Non-pigmented ciliary epithelial cell (primary cell): ENCODE measurements at regions not wholly inside any gene's neighbourhood (a gene's known extent, or its start where the extent isn't known, plus 50 kb on each side); places are given as distances from the start of the nearest gene placed in this dataset.
"Not testable (repeated sequence)": the region's sequence is repeated elsewhere in the genome, so short reads cannot be mapped to it uniquely, and the experiment has no call there.

Experiments
- DNase-seq: peaks from one replicate; pipeline ENCODE4 v3.0.0-alpha.2; 2010; ENCODE audit warnings: low read depth

DNA sequence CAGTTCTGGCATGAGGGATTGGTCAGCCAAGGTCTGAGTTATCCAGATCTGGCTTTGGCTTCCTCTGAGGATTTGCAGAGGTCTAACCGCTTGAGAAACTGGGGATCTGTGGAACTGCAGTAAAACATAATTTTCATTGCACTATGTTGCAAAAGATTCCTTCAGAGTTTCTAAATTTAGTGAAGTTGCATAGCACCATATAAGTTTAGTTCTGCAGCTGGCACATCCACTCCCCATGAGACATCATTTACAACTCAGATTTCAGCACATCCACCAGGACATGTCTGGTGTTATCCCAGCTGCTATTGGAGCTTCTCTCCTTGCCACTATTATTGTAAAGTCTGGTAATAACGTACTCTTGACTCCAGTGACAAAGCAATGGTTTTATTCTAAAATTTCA is 181.5 kb downstream of the CWF19L2 start:
- no peak for DNase-seq

DNA sequence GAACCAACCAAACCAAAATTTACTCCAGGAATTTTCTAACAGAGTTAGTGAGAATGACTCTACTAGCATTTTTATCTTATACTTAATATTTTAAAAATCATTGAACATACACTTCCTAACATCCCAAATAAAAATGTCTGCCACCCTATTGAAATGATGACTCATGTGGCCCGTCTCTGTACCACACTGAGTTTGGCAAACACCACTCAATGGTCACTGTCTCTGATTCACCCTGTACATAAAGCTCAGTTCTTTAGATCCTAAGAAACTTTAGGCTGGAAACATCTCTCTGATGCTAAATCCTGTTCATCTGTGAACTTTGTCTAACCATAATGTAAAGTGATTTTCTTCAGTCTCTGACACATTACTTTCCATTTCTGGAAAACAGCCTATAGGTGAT is 182.0 kb downstream of the CWF19L2 start:
- no peak for DNase-seq

DNA sequence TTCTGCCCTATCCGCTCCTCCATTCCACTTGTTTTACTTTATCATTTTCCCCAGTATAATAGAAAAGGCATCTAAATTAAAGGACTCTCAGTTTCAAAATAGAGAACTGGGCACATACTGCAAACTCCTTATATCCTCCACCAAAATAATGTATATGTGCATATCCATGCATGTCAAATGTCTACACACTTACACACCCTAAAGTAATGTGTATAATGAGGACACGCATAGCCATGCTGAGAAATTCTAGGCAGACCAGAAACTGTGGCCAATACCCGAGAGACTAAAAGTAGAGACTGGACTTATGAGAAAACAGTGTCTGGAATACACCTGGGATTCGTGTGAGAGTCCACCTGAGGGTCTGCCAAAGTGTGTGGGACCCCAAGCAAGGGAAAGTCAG is 183.5 kb downstream of the CWF19L2 start:
- DNase-seq = no peak

DNA sequence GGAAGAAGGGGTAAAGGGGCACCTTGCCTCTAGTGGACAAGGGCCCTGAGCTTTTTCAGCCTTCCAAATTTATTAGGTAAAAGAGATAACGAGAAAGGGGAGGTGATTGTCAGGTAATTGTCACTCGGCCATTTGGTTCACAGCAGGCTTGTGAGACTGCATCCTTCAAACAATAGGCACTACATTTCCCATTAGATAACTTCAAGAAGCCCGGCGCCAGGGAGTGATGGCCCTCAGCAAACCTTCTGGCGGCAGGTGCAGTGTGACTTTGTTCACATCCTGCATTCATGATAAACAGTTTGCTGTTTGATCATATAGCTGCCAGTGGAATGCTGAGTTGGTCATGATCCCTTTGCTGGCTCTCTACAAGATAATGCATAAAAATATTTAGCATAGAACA is 185.1 kb downstream of the CWF19L2 start:
- DNase-seq = no peak

DNA sequence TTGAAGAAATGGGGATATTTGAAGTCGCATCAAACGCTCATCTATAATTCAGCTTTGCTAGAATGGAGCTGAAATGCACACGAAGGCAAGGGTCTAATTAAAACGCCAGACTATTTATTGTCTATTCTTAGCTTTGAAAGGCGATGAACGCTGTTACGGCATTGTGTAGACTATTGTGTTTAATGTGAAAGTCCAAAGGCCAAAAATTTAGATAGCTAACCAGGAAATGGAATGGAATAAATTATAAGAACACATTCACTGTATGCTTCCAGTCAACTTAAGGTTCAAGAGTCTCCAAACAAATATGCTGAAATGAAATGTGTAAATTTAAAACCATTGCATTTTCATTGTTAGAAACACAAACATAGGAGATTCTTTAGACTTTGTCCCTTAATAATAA is 186.2 kb downstream of the CWF19L2 start:
- DNase-seq = no peak

DNA sequence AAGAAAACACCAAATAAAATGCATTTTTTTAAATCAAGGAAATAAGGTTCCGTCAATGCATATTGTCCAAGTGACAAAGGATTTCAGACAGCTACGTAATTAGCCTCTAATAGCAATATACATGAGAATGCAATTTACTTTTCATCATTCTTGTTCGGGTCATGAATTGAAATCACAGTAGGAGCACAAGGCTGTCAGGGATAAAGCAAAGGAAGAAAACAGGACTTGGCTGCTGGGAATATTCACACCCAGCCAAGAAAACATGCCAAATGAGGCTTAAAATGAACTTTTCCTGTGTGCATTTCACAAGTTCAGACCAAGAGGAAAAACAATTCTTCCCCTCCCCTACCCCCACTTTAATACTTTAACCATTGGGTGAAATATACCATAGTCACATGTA is 188.6 kb downstream of the CWF19L2 start:
- DNase-seq = no peak

DNA sequence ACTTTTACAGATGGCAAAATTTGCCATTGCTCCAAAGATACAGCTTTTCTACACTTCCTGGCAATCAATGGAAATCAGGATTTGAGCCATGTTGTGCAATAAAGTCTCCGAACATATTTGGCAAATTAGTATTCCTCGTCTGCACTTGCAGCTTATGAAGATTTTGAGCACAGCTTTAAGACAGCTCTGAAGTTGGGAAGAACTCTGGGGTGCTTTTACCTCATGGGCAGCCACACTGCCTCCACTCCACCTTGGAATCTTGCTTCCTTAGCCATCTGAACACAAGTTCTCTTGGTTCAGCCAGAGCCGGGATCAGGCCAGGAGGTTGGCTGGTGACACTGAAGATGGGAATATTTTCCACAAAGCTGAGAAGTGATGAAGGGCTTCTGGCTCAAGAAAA is 191.2 kb downstream of the CWF19L2 start:
- no peak for DNase-seq

DNA sequence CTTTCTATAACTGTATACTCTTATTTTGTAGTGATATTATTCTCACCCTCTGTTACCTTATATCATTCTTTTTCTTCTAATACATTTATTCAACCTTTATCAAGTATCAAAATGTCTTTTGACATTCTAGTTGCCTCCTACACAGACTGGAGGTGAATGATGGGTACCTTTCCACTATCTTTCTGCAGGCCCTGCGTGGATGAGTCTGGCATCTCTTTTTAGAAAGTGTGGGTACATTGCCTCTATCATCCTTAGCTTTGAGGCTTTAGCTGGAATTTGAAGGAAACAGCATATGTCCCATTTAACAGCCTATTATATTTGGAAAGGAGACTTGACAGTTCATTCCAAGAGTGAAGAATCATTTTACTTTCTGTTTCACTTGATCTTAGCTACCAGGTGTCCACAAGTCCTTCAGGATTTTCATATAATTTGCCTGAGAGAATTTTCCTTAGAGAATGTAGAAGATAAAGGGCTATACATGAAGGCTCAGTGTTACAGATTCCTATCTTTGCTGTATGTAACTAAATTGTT is 192.0 kb downstream of the CWF19L2 start:
- DNase-seq = no peak

DNA sequence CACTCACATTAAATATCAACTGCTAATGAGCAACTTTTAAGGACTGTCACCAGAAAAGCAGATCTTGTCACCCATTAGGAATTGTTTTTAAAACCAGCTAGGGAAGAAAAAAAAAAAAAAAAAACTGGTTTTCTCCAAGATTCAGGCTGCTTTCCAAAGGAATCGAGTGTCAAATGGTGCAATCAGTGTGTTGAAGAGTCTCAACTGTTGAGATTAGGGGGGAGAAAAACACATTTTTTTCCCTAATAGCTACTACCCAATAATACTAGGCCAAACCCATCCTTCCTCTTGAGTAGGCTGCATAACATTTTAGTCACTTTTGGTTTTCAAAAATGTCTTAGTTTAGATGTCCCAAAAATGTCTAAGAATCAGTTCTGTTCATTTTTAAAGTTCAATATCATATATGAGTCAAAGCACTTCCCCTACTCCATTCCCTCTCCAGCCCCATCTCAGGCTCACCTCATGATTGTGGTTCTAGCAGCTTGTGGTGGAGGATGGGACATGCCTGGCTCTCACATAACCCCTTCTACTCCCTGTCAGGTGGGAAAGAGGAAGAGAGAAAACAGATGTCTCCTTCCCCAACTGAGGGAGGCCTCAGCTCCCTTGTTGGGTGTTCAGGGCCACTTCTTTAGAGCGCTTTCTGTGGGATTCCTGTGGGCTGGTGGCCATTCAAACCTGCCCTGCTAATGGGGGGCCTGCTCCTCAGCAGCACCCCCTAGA is 193.6 kb downstream of the CWF19L2 start:
- no peak for DNase-seq

DNA sequence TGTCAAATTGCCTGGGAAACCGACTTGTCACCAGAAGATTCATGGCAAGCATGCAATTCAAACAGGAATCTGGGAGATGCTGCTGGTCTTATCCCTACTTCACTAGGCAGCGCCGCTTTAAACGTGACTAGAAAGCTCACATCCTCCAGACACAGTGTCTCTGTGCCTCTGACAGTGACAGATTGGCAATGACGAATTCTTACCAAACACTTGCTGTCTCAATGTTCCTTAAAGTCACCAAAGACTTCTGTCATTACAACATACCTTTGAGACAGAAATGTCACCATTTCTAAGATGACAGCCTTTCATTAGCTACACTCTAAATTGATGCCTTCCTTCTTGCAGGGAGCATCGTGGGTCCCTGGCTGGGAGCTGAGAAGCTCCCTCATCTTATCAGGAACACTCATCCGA is 197.8 kb downstream of the CWF19L2 start:
- DNase-seq = no peak

DNA sequence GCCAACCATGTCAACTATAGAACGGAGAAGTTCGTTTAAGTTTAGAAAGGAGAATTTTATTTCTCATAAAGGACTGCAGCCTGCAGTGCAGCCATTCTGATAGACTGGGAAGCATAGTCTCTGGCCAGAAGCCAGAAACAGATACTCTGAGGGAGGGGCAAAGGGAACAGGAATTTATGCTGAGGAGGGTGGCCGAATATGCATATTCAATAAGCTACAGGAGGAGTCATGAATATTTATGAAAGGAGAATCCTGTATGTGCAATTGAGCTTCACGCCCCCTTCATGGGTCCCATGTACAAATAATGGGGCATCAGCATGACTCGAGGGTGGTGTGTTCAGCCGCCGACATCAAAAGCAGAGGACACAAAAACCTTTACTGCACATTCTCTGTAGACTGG is 199.9 kb downstream of the CWF19L2 start:
- no peak for DNase-seq

DNA sequence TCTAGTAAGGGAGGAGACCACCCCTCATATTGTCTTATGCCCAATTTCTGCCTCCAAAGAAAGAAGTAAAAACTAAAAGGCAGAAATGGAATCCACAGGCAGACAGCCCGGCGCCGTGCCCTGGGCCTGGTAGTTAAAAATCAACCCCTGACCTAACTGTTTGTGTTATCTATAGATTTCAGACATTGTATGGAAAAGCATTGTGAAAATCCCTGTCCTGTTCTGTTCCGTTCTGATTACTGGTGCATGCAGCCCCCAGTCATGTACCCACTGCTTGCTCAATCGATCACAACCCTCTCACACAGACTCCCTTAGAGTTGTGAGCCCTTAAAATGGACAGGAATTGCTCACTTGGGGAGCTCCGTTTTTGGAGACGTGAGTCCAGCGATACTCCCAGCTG is 204.0 kb downstream of the CWF19L2 start:
- not testable (repeated sequence) for DNase-seq

DNA sequence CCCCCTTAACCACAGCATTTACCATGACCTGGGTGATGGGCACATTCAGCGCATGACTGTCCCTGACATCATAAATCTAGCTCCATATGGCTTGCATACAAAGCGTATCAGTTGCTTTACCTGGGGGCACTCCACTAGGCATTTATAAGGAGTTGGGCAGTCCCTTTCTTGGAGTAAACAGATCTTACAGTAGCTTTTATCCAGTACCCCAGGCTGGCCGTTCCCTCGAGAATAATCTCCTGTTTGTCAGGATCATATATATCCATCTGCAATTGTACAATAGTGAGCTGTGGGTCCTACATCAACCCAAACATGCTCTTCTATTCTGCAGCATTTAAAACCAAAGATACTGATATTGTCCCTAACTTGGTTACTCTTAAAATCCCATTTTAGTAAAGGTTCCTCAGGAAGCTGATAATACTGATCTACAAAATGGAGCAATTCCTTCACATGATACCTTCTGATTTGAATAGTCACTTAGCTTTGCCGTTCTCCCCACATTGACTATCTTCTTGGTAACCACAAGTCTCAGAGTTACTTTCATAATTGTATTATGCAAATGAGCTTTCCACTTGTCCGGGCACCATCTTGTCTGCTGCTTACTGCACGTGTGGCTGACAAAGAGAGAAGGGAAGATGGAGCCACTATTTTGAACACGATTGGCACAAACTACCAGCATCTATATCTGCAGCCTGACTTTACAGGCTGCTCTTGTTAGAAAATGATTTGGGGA is 205.0 kb downstream of the CWF19L2 start:
- no peak for DNase-seq

DNA sequence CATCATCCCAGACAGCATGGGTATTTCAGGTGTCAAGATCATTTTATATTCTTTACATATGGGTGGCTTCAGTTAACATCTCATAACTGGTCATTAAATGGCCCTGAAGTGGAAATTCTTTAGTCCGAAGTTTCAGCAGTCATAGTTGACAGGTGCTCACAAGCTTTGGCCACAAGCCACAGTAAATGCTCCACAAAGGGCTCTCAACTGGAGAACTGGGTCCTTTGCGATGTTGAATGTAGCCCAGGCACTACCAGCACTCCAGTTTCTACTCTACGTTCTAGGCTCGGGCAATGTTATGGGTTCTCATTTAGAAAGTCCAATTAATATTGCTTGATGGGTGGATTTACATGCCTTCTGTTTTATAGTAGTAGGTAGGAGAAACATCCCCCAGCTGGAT is 206.3 kb downstream of the CWF19L2 start:
- no peak for DNase-seq

DNA sequence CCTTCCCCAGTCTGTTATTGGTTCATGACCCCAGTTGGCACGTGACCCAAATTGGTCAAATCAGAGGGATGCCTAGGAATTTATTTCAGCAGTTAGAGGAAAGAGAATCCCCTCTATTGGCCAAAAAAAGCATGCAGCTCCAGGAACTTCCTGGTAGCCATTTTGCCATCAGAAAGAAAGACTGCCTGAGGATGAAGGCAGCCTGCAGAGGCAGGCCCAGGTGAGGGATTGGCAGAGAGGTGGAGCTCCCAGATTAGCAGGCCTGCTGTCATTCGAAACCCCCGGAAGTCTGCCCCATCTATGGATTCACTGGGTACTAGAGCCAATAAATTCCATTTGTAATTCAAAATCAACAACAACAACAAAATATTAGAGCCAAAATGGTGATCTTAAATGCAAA is 207.6 kb downstream of the CWF19L2 start:
- DNase-seq = no peak

DNA sequence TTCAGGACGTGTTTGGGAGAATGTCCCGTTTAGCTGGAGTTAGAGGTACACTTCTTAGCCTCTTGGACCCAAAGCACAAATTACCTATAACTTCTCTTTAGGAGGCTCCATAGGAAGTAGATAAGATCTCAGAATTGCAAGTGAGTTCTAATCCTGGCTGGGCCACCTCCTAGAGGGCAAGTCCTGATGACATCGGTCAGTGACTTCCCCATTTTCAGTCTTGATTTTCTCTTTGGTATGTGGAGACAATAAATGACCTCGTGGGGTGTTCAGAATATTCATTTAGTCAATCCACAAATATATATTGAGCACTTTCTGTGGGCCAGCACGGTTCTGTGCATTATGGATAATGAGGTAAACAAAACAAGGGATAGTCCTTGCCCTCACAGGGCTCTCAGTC is 208.6 kb downstream of the CWF19L2 start:
- no peak for DNase-seq

DNA sequence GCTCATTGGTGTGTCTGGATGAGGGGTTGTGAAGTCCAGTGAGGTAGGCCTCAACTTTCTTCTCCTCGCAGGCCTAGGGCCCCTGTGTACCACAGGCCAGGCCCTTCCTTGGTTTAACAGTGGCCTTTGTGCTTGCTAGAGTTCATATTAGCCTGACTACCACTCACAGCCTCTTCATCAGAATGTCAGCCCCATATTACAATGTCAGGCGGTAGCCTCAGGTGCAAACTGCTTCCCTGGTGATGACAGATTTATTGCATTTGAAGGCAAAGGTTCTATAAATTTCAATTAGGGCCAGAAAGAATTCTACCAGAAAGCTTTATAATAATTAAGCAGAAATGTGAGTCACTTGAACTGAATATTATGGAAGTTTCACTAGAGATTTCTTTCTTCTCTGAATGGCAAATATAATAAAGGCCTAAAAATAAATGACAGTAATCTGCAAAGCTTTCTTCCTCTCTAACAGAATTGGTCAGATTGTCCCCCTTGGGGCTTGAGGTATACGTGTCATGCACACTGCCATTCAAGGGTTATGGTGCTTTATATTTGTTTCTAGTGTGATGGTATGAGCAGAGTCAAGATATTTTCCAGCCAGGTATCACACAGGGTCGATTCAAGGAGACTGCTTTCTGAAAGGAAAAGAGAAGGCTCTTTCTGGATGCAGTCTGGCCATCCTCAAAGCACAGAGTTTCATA is 210.3 kb downstream of the CWF19L2 start:
- DNase-seq = no peak

DNA sequence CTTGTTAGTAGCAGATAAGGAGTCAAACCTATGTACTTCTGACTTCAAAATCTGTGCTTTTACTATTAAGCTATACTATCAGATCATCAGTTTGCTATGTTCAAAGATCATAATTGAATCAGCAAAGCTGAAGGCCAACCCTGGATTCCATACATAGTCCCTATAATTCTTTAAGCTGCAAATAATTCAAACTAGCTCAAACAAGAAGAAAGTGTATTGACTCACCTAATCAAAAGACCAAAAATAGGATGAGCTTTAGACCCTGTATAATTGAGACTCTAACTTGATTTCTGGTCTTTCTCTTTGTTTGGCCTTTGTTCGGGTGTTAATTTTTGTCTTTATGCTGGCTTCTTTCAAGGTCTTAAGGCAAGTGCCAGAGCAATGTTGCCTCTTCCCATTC is 213.7 kb downstream of the CWF19L2 start:
- DNase-seq = no peak

DNA sequence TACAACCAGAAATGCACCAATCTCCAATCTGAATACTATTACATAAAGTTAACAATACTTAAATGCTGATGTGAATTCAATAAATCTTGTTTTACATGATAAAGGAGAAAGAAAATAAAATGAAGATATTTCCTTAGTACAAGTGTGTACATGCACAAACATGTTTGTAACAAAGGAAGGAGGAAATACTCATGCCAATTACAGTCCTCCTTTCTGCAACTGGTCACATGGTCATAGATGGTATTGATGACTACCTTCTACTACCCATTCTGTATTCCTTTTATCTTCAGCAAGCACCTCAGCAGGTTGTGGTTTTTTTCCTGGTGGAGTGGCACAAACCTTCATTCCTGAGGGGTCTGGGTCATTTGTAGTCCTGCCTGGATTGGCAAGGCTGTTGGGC is 214.2 kb upstream of the GUCY1A2 start:
- no peak for DNase-seq

DNA sequence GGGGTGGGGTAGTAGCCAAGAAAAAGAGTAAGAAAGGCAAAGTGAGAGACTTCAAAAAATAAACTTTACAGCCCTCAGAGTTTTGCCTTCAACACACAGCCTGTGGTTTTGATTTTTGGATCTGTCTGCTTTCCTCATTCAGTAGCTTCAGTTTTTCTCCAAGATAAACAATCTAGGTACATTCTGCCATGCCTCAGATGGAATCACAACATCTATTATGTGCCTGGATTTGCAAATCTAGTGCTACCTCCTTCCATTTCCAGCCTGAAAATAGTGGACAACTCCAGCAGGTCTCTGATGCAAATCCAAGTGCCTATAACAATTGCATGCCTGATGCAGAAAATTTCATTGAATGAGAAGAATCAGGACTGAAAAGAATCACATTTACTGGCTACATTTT is 206.6 kb upstream of the GUCY1A2 start:
- no peak for DNase-seq

DNA sequence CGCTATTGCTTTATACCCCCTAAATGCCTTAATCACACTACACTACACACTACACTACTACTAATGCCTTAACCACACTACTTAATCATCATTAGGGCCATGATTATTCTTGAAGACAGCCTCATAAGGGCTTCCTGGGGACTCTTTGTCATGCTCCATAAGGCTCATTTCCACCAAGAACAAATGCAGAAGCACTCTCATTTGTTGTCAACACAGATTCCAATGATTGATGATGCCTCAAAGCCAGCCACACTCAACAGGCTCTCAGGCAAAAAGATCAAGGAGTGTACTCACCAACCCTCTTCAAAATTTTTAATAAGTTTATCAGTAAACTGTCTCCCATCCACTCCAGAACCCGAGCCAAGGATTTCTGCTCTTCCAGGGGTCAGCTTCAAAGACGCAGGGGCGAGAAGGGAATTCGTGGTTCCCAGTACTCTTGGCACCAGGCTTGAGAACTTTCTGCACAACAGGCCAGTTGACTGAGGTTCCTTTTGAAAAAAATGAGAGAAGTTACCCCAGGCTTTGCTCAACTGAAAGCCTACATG is 204.7 kb upstream of the GUCY1A2 start:
- no peak for DNase-seq

DNA sequence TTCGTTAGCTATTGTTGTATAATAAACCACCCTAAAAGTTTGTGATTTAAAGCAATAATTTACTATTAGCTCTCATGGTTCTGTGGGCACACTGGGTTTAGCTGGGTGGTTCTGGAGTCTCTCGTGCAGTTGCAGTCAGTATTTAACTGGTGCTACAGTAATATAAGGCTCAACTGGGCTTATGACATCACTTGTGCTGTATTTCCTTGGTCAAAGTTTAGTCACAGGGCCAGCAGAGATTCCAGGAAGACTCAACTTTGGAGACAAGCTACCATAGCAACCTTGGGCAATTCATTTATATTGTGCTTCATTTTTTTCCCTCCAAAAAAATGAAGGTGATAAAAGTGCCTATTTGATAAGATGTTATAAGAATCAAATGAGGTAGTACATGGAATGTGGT is 204.2 kb upstream of the GUCY1A2 start:
- DNase-seq = no peak
